HG02571 (cell line): ENCODE measurements at regions not wholly inside any gene's neighbourhood (a gene's known extent, or its start where the extent isn't known, plus 50 kb on each side); places are given as distances from the start of the nearest gene placed in this dataset.

Source experiments
- ATAC-seq: cut with Tn5 transposase; IDR thresholded peaks from one replicate; pipeline ENCODE4 v1.9.1; 2021; ENCODE audit warnings: mild to moderate bottlenecking, moderate library complexity; ENCODE audit not compliant: unreplicated experiment

GRCh38 chr7:68491523-68492358, 1106.5 kb upstream of the AUTS2 start:
- no peak for ATAC-seq

- no peak for ATAC-seq
These were observed 1106.0 kb upstream of the AUTS2 start for GRCh38 chr7:68492359-68492690.

GRCh38 chr7:68503400-68503799, 1094.9 kb upstream of the AUTS2 start:
- no peak for ATAC-seq

- ATAC-seq = no peak
These were observed 1093.6 kb upstream of the AUTS2 start for GRCh38 chr7:68504716-68505115.

- no peak for ATAC-seq
These were observed 1092.6 kb upstream of the AUTS2 start for GRCh38 chr7:68505721-68506120.

DNA sequence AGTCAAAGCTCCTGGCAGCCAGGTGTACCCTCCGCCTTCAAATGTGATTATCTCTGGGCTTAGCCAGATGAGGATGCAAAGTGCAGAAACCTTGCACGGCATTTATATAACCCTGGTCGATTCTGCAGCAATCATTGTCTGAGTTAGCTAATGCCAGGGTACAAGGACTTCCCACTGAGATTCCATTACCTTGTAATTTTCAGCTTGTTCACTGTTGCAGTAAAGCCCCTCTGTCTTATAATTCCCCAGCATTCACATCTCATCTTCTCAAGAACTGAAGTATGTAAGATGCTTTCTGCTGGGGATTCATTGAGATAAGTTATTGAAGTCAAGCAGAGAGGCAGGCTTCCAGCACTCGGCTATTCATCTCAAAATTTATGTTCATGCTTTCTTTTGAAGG, 1090.6 kb upstream of the AUTS2 start:
- no peak for ATAC-seq

DNA sequence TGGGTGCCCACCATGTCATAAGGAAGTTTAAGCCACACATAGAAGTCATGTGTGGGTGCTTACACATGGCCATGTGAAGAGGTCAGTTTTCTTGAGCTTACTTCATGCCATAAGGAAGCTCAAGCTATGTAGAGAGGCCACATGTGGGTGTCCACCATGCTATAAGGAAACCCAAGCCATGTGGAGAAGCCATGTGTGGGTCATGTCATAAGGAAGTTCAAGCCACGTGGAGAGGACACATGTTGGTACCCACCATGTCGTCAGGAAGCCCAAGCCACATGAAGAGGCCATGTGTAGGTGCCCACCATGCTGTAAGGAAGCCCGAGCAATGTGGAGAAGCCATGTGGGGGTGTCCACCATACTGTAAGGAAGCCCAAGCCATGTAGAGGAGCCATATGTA, 1089.2 kb upstream of the AUTS2 start:
- ATAC-seq = no peak

DNA sequence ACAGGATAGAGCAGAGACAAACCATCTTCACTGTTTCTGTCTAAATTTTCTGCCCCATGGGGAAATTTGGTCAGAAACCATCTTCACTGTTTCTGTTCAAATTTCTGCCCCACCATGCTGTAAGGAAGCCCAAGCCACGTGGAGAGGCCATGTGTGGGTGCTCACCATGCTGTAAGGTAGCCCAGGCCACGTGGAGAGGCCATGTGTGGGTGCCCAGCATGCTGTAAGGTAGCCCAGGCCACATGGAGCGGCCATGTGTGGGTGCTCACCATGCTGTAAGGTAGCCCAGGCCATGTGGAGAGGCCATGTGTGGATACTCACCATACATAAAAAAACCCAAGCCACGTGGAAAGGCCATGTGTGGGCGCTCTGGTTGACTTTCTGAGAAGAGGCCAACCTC, 1088.7 kb upstream of the AUTS2 start:
- no peak for ATAC-seq

GRCh38 chr7:68511281-68511680, 1087.0 kb upstream of the AUTS2 start:
- no peak for ATAC-seq

- ATAC-seq = no peak
These were observed 1085.8 kb upstream of the AUTS2 start for GRCh38 chr7:68512466-68512865.

- ATAC-seq = no peak
These were observed 1080.2 kb upstream of the AUTS2 start for GRCh38 chr7:68518060-68518459.

DNA sequence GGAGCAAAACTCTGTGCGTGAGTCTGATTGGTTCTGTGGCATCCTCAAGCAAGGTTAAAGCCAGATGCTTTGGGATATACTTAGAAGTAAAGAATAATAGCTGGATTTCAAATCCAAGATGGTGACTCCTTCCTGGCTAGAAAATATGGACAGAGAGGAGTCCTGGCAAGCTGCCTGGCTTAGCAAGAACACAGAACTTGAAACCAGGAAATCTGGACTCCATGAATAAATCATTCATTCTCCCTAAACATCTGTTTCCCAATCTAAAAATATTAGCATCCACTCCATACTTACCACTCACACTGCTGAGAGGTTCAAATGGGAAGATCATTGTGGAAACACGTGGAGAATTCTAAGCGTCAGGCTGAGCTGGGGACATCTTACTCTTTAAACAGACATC, 1074.1 kb upstream of the AUTS2 start:
- ATAC-seq = no peak

DNA sequence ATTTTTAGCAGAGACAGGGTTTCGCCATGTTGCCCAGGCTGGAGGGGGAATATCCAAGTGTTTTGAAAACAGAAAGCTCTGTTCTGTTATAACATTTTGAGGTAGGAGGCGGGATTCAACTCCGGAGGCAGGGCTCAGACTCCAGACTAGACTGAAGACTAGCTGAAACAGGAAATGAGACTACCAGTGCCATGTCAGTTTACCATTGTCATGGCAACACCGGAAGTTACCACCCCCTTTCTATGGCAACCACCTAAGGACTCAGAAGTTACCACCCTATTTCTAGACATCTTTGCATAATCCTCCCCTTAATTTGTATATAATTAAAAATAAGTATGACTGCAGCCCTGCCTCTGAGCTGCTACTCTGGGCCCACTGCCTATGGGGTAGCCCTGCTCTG, 1069.1 kb upstream of the AUTS2 start:
- ATAC-seq = no peak

DNA sequence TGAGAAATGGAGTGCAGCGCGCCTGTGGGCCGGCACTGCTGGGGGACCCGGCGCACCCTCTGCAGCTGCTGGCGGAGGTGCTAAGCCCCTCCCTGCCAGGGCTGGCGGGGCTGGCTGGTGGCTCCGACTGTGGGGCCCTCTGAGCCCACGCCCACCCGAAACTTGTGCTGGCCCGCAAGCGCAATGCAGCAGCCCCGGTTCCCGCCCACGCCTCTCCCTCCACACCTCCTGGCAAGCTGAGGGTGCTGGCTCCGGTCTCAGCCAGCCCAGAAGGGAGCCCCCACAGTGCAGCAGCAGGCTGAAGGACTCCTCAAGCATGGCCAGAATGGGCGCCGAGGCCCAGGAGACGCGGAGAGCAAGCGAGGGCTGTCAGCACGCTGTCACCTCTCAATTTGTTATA, 1063.0 kb upstream of the AUTS2 start:
- no peak for ATAC-seq

DNA sequence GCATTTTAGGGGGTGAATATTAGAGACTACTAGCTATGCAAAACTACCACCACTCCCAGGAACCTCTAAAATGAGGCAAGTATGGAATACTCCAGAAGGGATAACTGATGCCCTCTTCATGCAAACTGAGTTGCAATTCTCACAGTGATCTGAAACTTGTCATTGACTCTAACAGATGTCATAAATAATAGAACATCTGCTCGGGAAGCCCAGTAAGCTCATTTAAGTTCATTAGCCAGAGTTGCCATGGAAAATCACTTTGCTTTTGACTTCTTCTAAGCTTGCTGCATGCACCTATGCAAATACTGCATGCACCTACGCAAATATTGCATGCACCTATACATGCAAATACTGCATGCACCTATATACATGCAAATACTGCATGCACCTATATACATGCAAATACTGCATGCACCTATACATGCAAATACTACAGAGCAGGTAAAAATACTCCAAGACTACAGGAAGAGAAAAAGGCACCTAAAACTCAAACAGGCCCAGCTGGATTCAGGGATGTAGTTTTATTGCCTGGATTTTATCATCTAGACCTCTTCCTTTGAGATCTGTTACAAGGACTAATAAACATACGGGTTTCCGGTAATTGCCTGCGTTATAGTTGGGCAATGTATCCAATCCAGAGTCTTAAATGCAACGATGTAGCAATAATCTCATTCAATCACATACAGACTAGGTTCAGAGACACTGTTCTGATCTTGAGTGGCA, 1061.1 kb upstream of the AUTS2 start:
- no peak for ATAC-seq

DNA sequence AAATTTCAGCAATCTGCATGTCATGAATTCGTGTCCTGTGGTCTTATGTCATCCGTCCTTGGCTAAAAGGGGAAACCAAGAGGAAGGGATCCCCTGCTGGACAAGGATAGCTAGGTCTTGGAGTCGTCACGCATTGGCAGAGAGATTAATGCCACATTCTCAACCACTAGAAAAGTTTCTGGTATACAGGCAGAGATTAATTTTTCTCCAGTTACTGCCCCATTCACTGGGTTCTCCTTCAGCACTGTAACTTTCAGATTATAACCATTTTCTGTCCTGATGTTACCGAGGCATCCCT, 1060.6 kb upstream of the AUTS2 start:
- no peak for ATAC-seq

DNA sequence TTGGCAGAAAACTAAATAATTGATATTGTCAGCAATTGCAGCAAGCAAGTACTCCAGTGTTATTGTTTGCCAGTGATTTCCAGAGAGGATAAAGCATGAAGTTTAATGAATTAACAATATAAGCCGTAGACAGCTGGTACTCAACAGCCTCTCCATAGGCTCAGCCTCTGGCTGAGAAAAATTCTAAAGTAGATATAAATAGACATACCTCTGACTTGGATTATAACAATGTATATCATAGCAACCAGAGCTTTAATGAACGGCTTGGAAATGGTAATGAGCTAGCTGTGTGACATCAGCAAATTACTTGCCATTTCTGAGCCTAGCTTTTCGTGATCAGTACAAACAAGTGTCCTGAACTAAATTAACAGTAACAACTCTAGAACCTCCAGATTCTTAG, 1055.4 kb upstream of the AUTS2 start:
- no peak for ATAC-seq

- no peak for ATAC-seq
These were observed 1053.4 kb upstream of the AUTS2 start for GRCh38 chr7:68544851-68545250.

- ATAC-seq = no peak
These were observed 1051.1 kb upstream of the AUTS2 start for GRCh38 chr7:68547181-68547580.

- ATAC-seq = no peak
These were observed 1050.5 kb upstream of the AUTS2 start for GRCh38 chr7:68547799-68548198.

GRCh38 chr7:68550027-68550426, 1048.2 kb upstream of the AUTS2 start:
- no peak for ATAC-seq

DNA sequence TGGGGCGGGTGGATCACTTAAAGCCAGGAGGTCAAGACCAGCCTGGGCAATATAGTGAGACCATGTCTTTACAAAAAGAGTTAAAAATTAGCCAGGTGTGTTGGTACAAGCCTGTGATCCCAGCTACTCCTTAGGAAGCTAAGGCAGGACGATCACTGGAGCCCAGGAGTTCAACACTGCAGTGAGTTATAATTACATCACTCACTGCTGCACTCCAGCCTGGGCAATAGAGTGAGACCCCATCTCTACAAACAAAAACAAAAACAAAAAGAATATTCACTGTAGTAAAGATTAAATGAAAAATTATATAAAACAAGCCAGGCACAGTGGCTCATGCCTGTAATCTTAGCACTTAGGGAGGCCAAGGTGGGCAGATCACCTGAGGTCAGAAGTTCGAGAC, 1047.6 kb upstream of the AUTS2 start:
- no peak for ATAC-seq

- ATAC-seq = no peak
These were observed 1041.7 kb upstream of the AUTS2 start for GRCh38 chr7:68556537-68556936.
